ENCODE measurements at regions not wholly inside any gene's neighbourhood (a gene's known extent, or its start where the extent isn't known, plus 50 kb on each side); places are given as distances from the start of the nearest gene placed in this dataset.

- H3K4me3 ChIP-seq, result no peak overlapping the region
- H3K4me1 ChIP-seq, result peaks cover 0 to 7% (median 0%) of the 10 kb centered on the region in 4 donors
- H3K36me3 ChIP-seq, result no peaks in the 10 kb centered on the region
- H3K27me3 ChIP-seq, result no peaks in the 10 kb centered on the region
- DNase-seq (ENCODE audit: low spot score in 2 of 2), result no peak
- H3K27ac ChIP-seq, result no peak overlapping the region
- TF ChIP-seq, protein P1, sequence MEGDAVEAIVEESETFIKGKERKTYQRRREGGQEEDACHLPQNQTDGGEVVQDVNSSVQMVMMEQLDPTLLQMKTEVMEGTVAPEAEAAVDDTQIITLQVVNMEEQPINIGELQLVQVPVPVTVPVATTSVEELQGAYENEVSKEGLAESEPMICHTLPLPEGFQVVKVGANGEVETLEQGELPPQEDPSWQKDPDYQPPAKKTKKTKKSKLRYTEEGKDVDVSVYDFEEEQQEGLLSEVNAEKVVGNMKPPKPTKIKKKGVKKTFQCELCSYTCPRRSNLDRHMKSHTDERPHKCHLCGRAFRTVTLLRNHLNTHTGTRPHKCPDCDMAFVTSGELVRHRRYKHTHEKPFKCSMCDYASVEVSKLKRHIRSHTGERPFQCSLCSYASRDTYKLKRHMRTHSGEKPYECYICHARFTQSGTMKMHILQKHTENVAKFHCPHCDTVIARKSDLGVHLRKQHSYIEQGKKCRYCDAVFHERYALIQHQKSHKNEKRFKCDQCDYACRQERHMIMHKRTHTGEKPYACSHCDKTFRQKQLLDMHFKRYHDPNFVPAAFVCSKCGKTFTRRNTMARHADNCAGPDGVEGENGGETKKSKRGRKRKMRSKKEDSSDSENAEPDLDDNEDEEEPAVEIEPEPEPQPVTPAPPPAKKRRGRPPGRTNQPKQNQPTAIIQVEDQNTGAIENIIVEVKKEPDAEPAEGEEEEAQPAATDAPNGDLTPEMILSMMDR (IDR thresholded peaks at IDR 0.05), result no peak
- no peak for TF ChIP-seq EP300 (IDR thresholded peaks at IDR 0.05)
- TF ChIP-seq POLR2A (IDR thresholded peaks at IDR 0.05), result no peak
- peaks cover 0 to 14% (median 0%) of the 10 kb centered on the region in 4 donors for H3K9me3 ChIP-seq
- 56 to 68% methylated on average over 4 of the region's 4 CpGs for WGBS, 2 donors
Measured at GRCh38 chr13:59423708-59424340, 739.9 kb downstream of the DIAPH3 start.

DNA sequence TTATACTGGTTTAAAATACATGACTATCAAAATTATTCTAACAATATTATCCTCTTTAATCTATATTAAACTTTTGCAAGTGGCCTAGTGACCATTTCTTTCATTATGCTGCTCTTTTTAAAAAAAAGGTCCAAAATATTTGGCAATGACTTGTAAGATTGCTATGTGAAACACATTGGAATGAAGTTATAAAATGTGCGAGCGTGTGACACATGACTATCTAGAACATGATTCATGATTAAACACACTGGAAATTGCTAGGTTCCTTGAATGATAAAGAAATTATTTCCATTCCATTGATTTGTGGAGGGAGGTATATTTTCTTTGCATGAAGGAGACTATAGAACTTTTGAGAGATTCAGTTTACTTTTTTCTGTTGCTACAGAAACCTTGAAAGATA, 739.1 kb downstream of the DIAPH3 start:
- Histone ChIP-seq H3K36me3 (no peaks in the 10 kb centered on the region), H3K27ac (no peak overlapping the region), H3K27me3 (no peaks in the 10 kb centered on the region), H3K4me1 (peaks cover 0 to 7% (median 0%) of the 10 kb centered on the region in 4 donors), H3K9me3 (peaks cover 0 to 14% (median 0%) of the 10 kb centered on the region in 4 donors), H3K4me3 (no peak overlapping the region)
- TF ChIP-seq, protein P1 (IDR thresholded peaks at IDR 0.05), result no peak
- TF ChIP-seq EP300 (IDR thresholded peaks at IDR 0.05), result no peak
- TF ChIP-seq POLR2A (IDR thresholded peaks at IDR 0.05), result no peak
- WGBS, 2 donors, result 59 to 60% methylated on average over 2 of the region's 2 CpGs
- no peak for DNase-seq (ENCODE audit: low spot score in 2 of 2)

DNA sequence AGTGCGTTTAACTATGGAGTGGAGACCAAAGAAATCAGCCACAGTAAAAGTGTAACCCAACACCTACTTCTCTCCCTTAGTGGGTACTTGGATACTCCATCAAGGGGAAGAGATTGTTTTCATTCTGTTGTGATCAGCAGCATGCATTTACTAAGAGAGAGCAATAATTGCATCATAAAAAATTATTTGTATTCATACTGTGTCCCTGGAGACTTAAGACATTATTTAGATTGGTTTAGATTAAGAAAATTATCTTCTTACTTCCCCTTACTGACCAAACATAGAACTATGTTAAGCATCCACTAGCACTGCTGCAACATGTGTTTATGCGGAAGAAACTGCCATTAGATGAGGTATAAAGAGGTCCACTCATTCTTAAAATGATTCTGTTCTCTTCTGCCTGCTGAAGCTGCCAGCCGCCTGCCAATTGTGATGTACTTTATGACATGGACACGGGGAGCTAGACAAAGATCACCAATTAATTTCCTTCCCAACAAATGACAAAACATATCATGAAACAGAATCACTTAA, 738.5 kb downstream of the DIAPH3 start:
- TF ChIP-seq POLR2A (IDR thresholded peaks at IDR 0.05) (no peak), EP300 (IDR thresholded peaks at IDR 0.05) (no peak)
- TF ChIP-seq, protein P1 (IDR thresholded peaks at IDR 0.05), result no peak
- WGBS, 2 donors, result 71 to 76% methylated on average over 4 of the region's 4 CpGs
- Histone ChIP-seq H3K36me3 (no peaks in the 10 kb centered on the region), H3K9me3 (peaks cover 0 to 18% (median 0%) of the 10 kb centered on the region in 4 donors), H3K27ac (no peak overlapping the region), H3K4me1 (peaks cover 0 to 7% (median 0%) of the 10 kb centered on the region in 4 donors), H3K4me3 (no peak overlapping the region), H3K27me3 (no peaks in the 10 kb centered on the region)
- DNase-seq (ENCODE audit: low spot score in 2 of 2), result no peak

- WGBS, 2 donors, result 95 to 96% methylated on average over 1 of the region's 1 CpG
- DNase-seq (ENCODE audit: low spot score in 2 of 2), result no peak
Measured at GRCh38 chr13:59435024-59435423, 728.7 kb downstream of the DIAPH3 start.

More at GRCh38 chr13:59435024-59435423, 728.7 kb downstream of the DIAPH3 start:
- H3K4me1 ChIP-seq, result no peaks in the 10 kb centered on the region
- no peaks in the 10 kb centered on the region for H3K27me3 ChIP-seq
- no peak overlapping the region for H3K4me3 ChIP-seq
- peaks cover 0 to 41% (median 7%) of the 10 kb centered on the region in 4 donors for H3K9me3 ChIP-seq
- no peaks in the 10 kb centered on the region for H3K36me3 ChIP-seq
- TF ChIP-seq EP300 (IDR thresholded peaks at IDR 0.05) (no peak), POLR2A (IDR thresholded peaks at IDR 0.05) (no peak)
- TF ChIP-seq, protein P1 (IDR thresholded peaks at IDR 0.05), result no peak
- no peak overlapping the region for H3K27ac ChIP-seq

All from tibial nerve (tissue), 4 donors.